Hippocampal formation (tissue), 2 donors: ENCODE measurements at regions not wholly inside any gene's neighbourhood (a gene's known extent, or its start where the extent isn't known, plus 50 kb on each side); places are given as distances from the start of the nearest gene placed in this dataset.
"Not testable (repeated sequence)": the region's sequence is repeated elsewhere in the genome, so short reads cannot be mapped to it uniquely, and the experiment has no call there.

ENCODE experiments used
- DNase-seq, 2 donors: peaks; one replicate each; lab custom pipeline; 2025; lab: John Stamatoyannopoulos, UW

GRCh38 chr7:148514236-148514635, 76.3 kb upstream of the C7orf33 start:
- no peak for DNase-seq

GRCh38 chr7:148515237-148515636, 75.3 kb upstream of the C7orf33 start:
- no peak for DNase-seq

GRCh38 chr7:148515728-148516695, 74.6 kb upstream of the C7orf33 start:
- DNase-seq, result no peak

- not testable (repeated sequence) for DNase-seq
Observed at GRCh38 chr7:148519386-148519785, 71.2 kb upstream of the C7orf33 start.

DNA sequence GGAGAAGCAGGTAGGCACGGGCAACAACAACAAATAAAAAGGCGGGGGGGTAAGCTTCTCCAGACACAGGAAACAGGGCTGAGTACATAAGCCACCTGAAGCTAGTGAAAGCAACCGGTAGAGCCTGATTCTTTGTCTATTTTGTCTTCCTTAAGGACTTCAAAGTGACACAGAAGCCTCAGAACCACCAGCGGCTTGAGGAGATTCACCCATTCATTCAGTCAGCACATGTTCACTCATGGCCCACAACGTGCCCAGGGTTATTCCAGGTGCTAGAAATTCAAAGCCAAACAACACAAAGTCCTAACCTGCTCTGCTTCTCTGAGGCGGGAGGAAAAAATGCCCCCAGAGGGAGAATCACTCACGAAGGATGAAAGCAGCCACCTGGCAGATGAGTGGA, 69.3 kb upstream of the C7orf33 start:
- no peak for DNase-seq

DNA sequence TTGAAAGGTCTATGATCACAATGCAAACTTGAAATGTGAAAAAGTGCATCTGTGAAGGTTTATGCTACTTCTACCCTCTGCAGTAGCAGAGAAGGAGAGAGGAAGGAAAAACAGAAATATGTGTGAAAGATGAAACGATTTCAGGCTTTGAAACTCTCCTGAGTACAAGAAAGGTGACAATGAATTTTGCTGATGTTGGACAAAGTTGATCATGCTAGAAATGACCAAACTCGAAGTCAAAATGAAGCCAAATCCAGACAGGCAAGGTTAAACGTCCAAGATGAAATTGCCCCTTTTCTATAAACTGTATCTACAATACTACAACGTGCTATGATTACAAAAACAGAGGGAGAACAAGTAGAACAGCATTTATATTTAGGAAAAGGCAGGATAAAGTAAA, 67.0 kb upstream of the C7orf33 start:
- no peak for DNase-seq

- no peak for DNase-seq
Observed at GRCh38 chr7:148524479-148525224, 65.9 kb upstream of the C7orf33 start.

GRCh38 chr7:148527717-148528168, 62.8 kb upstream of the C7orf33 start:
- DNase-seq, result peak in 1 of 2 donors; percentile 13

DNA sequence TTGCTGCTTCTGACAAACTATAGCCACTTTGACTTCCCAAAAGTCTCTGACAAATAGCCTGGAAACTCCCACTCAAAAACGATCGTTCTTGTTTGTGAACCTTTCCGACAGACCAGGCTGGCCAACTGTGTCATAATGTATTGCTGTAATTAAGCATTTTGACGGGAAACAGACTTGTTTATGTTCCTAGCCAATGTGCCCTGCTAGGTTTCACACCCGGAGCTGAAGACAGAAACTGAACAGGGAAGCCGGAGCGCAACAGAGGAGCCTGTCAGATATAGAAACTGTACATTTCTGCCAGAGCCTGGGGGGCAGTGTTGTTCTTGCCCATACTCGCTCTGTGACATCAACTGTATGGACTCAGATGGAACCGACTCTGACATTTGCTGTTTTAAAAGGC, 55.3 kb upstream of the C7orf33 start:
- no peak for DNase-seq

DNA sequence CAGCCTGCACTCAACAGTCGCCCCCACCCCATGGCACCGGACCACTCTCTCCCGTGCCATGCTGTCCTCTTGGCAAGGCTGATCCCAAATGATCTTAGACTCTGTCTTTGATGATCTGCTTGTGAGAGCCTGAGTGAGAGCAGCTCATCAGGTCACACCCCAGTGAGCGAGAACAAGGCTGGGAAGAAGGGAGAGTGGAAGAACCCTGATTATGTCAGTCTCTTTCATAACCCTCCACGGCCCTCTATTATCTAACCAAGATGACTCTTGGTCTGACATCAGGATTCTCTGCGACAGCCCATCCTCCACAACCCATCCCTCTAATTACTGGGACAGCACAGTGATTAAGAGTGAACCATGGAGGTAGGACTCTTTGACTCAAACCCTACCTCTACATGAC, 53.1 kb upstream of the C7orf33 start:
- DNase-seq, result no peak

GRCh38 chr7:148540041-148540738, 50.4 kb upstream of the C7orf33 start:
- no peak for DNase-seq
